ENCODE measurements at regions not wholly inside any gene's neighbourhood (a gene's known extent, or its start where the extent isn't known, plus 50 kb on each side); places are given as distances from the start of the nearest gene placed in this dataset.

DNA sequence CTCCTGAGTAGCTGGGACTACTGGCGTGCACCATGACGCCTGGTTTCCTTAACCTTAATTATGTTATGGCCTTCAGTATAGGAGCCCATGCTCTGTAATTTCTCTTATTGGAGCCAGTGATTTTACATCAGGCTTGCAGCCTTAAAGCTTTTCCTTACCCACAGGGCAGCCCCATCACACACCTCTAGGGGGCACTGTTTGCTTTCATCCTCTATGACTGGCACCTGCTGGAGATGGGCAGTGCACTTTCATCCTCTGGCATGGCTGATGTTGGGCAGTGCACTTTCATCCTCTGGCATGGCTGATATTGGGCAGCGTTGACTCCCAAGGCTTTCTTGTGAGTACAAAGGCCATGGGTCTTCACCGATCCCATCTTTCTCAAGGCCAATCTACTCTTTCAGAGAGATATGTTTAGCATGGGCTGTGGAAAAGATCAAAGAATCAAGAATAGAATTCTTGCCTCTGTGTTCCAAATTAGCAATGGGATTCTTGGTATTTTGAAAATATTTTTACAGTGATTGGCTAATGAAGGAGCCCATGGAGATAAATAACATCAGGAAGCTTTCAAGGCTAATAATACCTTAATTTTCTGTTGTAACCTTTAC, 80.7 kb upstream of the MEX3C start:
- ATAC-seq = peak in 1 of 2 donors; percentile 25
- Histone ChIP-seq H3K4me1 (no peaks in the 10 kb centered on the region), H3K27ac (no peak overlapping the region), H3K27me3 (ENCODE audit: low read depth) (no peaks in the 10 kb centered on the region), H3K9me3 (no peaks in the 10 kb centered on the region), H3K4me3 (no peak overlapping the region), H3K36me3 (no peaks in the 10 kb centered on the region)
- TF ChIP-seq, protein P1, sequence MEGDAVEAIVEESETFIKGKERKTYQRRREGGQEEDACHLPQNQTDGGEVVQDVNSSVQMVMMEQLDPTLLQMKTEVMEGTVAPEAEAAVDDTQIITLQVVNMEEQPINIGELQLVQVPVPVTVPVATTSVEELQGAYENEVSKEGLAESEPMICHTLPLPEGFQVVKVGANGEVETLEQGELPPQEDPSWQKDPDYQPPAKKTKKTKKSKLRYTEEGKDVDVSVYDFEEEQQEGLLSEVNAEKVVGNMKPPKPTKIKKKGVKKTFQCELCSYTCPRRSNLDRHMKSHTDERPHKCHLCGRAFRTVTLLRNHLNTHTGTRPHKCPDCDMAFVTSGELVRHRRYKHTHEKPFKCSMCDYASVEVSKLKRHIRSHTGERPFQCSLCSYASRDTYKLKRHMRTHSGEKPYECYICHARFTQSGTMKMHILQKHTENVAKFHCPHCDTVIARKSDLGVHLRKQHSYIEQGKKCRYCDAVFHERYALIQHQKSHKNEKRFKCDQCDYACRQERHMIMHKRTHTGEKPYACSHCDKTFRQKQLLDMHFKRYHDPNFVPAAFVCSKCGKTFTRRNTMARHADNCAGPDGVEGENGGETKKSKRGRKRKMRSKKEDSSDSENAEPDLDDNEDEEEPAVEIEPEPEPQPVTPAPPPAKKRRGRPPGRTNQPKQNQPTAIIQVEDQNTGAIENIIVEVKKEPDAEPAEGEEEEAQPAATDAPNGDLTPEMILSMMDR (IDR thresholded peaks at IDR 0.05) = peak; percentile 38
- DNase-seq = no peak
- intact Hi-C loops (cut with DNase I) = no loop called here

DNA sequence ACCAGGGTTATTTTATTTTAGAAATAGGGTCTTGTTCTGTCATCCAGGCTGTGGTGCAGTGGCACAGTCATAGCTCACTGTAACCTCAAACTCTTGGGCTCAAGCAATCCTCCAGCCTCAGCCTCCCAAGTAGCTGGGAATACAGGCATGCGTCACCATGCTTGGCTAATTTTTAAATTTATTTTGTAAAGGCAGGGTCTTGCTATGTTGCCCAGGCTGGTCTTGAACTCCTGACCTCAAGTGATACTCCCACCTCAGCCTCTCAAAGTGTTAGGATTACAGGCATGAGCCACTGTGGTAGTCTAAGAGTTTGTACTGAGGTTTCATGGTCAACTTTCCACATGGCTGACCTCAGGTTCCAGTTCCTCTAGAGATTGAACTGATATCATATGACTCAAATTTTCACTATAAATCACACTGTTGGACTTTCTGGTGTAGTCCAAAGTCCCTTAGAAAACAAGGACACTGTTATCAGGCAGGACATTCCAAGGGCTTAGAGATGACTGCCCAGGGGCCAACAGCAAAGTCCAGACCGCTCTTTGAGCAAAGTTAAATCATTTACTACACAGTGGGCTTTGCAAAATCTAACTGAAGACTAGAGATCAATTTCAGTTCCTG, 82.0 kb upstream of the MEX3C start:
- Histone ChIP-seq H3K27me3 (ENCODE audit: low read depth) (no peaks in the 10 kb centered on the region), H3K9me3 (no peaks in the 10 kb centered on the region), H3K4me1 (no peaks in the 10 kb centered on the region), H3K27ac (no peak overlapping the region), H3K4me3 (no peak overlapping the region), H3K36me3 (no peaks in the 10 kb centered on the region)
- intact Hi-C loops (cut with DNase I) = no loop called here
- no peak for DNase-seq
- ATAC-seq = no peak
- TF ChIP-seq, protein P1 (IDR thresholded peaks at IDR 0.05) = no peak

DNA sequence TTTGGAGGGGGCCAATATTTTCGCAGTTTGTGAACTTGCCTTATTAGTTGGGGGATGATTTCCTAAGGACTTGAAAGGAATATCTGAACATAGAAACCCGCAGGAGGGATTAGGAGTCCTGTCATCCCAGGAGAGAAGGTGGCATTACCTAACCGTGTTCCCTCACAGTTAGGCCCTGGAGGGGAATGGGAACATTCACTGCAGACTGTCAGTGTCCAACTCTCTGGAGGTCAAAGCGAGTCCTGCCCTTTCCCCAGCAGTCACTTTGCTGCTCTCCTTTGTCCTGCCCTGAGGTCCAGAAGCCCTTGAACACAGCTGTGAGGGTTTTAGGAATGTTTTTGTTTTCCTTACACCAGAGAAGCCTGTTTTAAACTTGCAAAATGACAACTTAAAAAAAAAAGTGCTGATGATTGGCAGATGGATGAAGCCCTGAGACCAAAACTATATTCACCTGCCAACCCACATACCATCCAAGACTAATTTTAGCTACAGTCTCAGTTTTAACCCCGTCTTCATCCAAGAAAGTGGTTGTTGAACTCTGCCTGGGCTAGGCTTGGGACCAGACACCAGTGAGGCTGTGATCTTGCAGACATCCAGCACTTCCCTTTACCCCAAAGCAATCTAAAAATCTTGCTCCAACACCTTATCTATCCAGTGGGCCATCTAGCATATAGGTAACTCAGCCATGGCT, 90.5 kb upstream of the MEX3C start:
- Histone ChIP-seq H3K27ac (no peak overlapping the region), H3K27me3 (ENCODE audit: low read depth) (no peaks in the 10 kb centered on the region), H3K9me3 (no peaks in the 10 kb centered on the region), H3K4me3 (no peak overlapping the region), H3K36me3 (no peaks in the 10 kb centered on the region), H3K4me1 (no peaks in the 10 kb centered on the region)
- ATAC-seq = no peak
- TF ChIP-seq, protein P1 (IDR thresholded peaks at IDR 0.05) = no peak
- DNase-seq = no peak
- intact Hi-C loops (cut with DNase I) = no loop called here

DNA sequence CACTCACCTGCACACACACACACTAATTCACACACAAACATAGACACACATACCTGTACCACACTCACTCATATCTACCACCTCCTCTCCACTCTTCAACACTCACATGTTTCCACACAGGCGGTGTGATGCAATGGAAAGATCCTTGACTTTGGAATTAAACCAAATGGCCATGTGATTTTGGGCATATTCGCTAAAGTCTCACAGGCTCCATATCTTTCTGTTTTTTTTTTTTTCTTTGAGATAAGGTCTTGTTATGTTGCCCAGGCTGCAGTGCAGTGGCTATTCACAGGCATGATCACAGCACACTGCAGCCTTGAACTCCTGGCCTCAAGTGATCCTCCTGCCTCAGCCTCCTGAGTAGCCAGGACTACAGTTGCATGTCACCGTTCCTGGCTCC, 91.1 kb upstream of the MEX3C start:
- intact Hi-C loops (cut with DNase I) = no loop called here
- Histone ChIP-seq H3K27me3 (ENCODE audit: low read depth) (no peaks in the 10 kb centered on the region), H3K27ac (no peak overlapping the region), H3K9me3 (no peaks in the 10 kb centered on the region), H3K4me1 (no peaks in the 10 kb centered on the region), H3K4me3 (no peak overlapping the region), H3K36me3 (no peaks in the 10 kb centered on the region)
- ATAC-seq (no peak), DNase-seq (no peak)
- TF ChIP-seq, protein P1 (IDR thresholded peaks at IDR 0.05) = no peak

DNA sequence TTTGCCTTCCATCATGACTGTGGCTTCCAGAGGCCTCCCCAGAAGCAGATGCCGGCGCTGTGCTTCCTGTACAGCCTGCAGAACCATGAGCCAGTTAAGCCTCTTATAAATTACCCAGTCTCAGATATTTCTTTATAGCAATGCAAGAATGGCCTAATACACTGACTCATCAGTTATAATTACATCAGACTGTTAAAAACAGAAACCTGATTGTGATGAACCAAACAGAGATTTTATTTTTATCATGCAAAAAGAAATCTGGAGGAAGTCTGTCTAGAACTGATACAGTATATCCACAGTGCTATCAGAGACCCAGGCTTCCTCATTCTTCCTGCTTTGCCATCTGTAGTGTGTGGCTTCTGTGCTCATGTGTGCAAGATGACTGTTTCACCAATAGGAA, 93.4 kb upstream of the MEX3C start:
- Histone ChIP-seq H3K27me3 (ENCODE audit: low read depth) (no peaks in the 10 kb centered on the region), H3K4me3 (no peak overlapping the region), H3K27ac (no peak overlapping the region), H3K9me3 (no peaks in the 10 kb centered on the region), H3K36me3 (no peaks in the 10 kb centered on the region), H3K4me1 (no peaks in the 10 kb centered on the region)
- DNase-seq (no peak), ATAC-seq (no peak)
- TF ChIP-seq, protein P1 (IDR thresholded peaks at IDR 0.05) = no peak
- intact Hi-C loops (cut with DNase I) = no loop called here

Data from lower lobe of right lung (tissue), 2 donors.